ENCODE measurements at regions not wholly inside any gene's neighbourhood (a gene's known extent, or its start where the extent isn't known, plus 50 kb on each side); places are given as distances from the start of the nearest gene placed in this dataset.

DNA sequence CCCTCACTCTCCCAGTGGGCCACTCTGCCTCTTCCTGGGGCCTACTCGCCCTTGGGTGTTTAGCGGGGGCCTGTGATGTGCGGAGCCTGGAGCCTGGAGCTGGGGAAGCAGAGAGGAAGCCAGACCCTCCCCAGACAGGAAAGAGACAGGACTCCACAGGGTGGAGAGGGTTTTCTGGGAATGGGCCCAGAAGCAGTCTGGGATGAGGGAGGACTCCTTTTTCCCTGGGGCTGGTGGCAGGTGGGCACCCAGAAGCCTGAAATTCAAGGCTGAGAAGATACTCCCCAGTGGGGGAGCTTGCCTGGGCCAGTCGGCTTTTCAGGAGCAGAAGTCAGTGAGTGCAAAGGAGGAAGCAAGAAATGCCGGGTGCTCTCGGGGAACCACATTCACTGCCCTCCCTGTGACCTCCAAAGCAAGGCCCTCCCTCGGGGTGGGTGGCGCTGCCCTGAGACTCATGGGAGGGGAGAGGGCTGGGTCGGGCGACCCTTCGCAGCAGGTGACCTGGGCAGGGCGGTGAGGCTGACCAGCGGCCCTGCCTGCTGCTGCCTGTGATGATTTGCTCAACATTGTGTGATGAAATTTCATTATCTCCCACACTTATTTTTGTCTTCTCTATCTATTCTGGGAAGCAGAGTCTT, 1377.4 kb downstream of the BRD1 start:
- DNase-seq, result no peak

GRCh38 chr22:48449466-48450187, 1378.0 kb downstream of the BRD1 start:
- DNase-seq, result no peak

- no peak for DNase-seq
These were observed 1378.9 kb downstream of the BRD1 start for GRCh38 chr22:48448821-48449220.

- no peak for DNase-seq
These were observed 1382.4 kb downstream of the BRD1 start for GRCh38 chr22:48445113-48445827.

DNA sequence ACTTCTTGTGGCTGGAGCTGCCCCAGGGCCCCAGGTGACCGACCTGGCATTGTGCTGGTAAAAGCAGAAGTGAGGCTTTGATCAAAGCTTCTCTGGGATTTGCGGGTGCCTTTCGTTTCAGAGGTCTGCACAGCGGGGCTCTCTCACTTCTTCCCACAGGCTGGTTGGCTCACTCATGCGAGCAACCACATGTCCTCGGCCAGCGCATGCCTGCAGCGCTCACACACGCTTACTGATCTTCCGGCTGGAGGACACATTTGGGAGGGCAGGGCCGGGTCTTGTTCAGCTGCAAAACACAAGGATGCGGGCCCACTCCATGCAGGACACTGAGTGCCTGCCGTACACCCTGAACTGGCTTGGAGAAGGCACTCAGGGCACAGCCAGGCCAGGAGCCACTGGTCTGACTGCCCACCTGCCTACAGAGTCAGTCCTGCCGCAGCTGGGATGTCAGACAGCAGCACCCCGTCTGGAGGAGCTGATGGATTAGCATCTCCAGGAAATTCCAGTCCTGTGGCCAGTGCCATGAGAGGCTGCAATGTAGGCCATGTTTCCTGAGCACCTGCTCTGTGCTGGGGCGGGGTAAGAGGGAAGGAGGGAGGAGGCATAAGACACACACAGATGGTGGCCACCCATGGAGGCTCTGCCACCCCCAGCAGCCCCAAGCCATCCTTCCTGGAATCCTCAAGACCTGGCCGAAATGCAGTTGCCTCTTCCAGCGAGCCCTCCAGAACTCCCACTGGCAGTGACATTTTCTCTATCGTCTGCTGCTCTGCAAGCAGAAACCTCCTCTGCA, 1383.2 kb downstream of the BRD1 start:
- no peak for DNase-seq

DNA sequence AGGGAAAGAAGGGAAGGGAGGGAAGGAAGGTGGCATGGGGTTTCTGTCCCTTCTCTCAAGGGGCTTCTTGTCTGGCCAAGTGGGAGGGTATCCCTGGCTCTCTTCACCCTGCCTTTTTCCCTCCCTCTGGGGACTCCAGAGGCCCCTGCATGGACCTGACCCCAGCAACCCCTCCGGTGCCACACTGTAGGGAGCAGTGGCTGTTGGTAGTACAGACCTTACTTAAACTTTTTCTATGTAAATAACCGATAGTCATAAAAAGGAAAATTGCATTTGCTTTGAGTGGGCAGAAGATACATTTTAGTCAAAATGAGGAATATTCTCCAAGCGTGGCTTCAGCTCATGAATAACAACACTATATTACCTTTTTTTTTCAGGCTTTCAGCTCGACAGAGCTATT, 1384.0 kb downstream of the BRD1 start:
- no peak for DNase-seq

DNA sequence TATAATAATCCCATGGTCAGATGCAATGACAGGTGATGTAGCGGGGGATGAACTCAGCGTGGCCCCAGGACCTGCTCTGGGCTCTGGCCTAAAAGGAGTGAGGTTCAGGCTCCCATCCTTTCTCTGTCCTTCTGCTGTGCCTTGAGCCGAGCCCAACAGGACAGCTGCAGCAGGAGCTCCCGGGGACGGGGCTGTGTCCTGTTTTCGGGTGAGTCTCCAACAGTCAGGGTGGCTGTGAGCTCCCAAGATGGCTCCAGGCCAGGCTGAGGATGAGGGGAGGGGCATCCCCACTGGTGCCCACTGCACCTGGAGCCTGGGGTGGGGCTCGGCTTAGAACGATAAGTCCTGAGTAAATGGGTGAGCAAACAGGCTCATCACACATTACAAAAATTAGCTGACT, 1385.0 kb downstream of the BRD1 start:
- DNase-seq, result no peak

DNA sequence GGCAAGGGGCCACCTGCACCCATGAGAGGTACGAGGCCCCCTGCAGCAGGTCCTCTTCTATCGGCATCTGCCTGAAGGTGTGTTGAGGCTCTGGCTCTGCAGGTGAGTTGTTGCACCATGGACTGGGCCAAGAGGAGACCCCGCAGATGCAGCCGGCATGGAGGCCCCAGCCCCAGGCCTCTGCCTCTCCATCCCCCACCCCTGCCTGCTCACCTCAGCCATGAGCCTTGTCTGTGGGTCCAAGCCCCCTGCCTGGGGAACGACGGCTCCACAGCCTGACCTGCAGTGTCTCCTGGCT, 1386.2 kb downstream of the BRD1 start:
- no peak for DNase-seq

GRCh38 chr22:48440673-48441552, 1386.8 kb downstream of the BRD1 start:
- DNase-seq, result no peak

GRCh38 chr22:48440176-48440575, 1387.5 kb downstream of the BRD1 start:
- DNase-seq, result no peak

DNA sequence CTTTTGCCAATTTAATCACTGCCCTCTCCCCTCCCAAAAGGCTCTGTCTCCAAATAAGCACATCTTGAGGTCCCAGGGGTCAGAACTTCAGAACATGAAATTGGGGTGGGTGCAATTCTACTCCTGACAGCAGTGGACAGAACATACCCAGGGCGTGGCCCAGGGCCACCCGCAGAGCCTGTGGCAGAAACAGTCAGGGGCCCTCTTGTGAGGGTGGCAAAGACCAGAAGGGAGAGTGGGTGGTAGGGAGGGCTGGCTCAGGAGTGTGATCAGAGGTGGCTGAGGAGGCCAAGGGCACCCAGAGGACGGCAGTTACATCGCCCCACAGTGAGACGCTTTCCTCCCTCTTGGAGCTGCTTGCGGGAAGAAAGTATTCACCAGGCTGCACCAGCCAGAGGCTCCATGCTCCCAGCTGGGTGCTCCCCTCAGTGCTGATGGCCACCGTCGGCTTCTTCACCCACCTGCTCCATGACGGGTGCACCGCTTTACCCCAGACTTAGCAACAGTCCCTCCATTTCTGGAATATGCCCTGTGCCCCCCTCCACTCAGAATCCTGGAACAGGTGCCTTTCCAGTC, 1388.0 kb downstream of the BRD1 start:
- no peak for DNase-seq

DNA sequence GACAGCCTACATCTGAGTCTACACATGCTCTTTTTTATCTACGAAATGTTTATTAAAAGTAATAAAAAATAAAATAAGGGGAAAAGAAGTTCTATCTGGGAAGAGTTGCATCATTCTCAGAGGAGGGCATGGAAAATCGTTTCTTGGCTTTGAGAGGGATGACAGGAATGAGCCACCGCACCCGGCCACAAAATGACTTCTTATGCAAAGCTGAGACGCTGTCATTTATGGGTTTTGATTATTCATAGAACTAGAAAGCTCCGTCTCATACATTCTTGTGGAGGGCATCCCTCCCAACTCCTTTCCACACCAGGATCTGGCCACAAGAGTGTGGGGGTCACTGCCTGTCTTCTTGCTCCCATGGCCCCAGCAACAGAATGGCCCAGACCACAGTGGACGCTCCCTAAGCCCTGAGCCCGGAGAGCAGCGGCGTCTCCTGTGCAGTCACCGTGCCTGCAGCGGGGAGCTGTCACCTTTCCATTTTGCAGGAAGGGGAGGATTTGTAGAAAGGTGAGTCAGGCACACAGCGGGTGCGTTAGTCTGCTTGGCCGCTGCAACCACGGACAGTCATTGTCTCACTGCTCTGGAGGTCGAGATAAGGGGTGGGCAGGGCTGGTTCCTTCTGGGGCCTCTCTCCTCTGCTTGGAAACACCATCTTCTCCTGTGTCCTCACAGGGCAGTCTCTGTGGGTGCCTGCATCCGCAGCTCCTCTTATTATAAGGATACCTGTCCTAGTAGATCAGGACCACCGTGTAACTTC, 1388.7 kb downstream of the BRD1 start:
- DNase-seq, result no peak

DNA sequence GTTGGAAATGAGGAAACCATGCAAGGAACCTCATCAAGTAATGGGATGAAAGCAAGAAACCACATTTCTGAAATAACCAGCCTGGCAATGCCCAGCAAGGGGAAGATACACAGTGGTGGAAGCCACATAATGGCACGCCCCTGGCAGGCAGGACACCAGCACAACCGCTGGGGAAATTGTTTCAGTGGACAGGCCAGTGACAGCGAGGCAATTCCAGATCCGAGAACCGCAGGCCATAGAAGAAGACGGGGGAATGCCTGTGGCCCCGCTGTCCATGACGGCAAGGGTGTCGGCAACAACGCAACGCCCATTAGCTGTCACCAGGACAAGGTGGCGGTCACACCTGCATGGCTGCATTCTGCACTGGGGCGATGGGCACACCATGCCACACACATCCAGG, 1389.6 kb downstream of the BRD1 start:
- no peak for DNase-seq

DNA sequence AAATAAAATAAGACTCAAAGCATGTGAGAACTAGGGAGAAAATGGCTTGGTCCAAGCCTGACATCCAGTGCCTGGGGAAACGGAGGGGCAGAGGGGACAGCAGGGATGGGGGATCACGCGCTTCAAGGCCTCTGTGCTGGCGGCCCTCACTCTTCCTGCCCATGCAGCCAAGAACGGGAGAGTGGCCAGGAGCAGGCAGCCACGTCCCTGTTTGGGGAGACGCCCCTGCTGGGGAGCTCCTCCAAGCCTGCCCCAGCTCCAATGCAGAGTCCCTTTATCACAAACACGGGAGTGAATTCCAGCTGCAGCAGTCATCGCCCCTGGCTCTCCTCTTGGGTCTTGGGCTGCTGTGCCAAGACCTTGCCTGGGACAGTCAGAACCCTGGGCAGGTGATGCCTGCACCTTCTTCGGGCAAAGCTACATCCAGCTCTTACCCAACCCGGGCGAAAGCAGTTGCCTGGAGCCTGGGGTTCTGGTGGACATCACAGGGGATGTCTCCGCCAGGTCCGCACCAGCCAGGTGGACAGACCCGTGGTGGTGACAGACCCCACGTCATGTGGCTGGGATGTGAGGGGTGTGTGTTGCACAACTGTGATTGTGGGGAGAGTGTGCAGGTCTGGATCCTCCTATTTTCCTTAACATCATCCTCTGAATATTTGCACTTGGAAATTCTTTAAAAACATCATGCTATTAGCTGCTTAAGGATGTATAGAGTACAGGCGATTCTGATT, 1391.3 kb downstream of the BRD1 start:
- DNase-seq, result no peak

DNA sequence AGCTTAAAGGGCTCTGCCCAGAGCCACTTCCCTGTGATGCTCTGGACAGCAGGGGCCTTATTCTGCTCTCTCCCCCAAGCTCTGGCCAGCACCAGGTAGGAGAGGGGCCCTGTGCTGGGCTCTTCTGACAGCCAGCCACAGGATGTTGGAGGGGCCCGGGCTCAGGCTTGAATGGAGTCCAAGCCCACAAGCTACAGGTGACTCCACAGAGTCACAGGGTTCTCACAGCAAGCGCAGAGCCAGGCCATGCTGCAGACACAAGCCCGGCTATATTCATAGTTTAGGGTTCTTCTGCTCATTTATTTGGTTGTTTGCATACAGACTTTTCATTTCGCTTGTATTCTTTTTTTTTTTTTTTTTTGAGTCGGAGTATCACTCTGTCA, 1392.8 kb downstream of the BRD1 start:
- DNase-seq, result no peak

- no peak for DNase-seq
These were observed 1393.4 kb downstream of the BRD1 start for GRCh38 chr22:48434156-48434867.

DNA sequence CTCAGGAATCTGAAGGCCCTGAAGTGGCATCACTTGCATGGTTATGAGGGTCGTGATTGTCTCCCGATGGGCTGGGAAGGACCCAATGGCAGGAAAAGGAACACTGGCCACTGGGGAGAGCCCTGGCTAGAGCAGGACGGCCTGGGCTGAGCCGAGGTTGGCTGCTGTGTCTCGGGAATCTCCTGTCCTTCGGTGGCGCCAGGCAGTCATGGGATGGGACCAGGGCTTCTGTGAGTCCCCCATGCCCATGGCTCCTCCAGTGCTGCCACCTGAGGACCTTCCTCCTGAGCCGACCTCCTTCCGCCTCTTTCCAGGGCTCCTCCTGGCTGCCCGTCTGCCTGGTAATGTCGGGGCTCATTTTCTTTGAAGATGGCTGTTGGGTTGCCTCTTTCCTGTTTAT, 1394.0 kb downstream of the BRD1 start:
- no peak for DNase-seq

DNA sequence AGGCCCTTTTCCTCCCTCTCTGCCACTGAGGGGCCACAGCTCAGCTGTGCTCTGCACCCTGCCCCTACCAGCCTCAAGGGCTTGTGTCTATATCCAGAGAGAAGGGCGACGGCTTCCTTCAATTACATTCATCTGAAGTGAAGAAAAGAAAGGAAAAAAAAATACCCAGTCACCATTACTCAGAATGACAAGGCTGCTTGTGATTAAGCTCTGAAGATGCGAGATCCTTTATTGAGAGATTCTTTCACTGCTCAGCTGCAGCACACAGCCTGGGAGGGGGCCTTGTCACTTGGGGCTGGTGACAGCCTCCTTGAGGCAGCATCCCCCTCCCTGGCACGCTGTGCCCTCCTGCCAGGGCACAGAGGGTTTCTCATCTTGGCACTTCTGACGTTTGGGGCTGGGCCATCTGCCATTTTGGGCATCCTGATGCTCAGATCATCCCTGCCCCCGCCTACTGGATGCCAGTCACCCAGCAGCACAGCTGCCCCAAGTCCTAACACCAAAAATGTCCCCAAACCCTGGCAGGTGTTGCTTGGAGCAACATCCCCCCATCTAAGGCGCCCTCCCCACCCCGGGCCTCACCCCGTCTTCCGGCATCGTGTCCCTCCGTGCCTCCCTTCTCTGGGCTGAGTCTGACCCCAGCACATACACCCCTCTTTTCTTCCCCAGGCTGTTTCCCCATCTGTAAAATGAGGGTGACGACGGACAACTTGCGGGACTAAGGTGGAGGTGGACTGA, 1394.7 kb downstream of the BRD1 start:
- DNase-seq, result no peak

Measured in NCI-H345 (cell line).